K562 (cell line): ENCODE measurements at regions not wholly inside any gene's neighbourhood (a gene's known extent, or its start where the extent isn't known, plus 50 kb on each side); places are given as distances from the start of the nearest gene placed in this dataset.

Source experiments
- BRF2 ChIP-seq: IDR thresholded peaks from 3 replicates; pipeline ENCODE4 v1.6.1; 2011; ENCODE audit warnings: borderline replicate concordance, mild to moderate bottlenecking; ENCODE audit not compliant: insufficient read length, insufficient read depth
- FOXP1 ChIP-seq: sonication (generic); formaldehyde crosslinking; IDR thresholded peaks from 2 replicates; pipeline ENCODE4 v1.8.0; 2022; ENCODE audit warnings: mild to moderate bottlenecking, missing genetic modification reagents
- JUN ChIP-seq, 2 experiments: sonication (generic) in 1 of 2; formaldehyde crosslinking in 1 of 2; IDR thresholded peaks; 2 replicates each; pipeline versions ENCODE4 v1.6.1 to v1.8.0; 2012 to 2022; ENCODE audit warnings: borderline replicate concordance in 2 of 2, mild to moderate bottlenecking in 2 of 2, improper control_type of control experiment in 1 of 2, low read depth in 1 of 2, low read length in 1 of 2, missing genetic modification reagents in 1 of 2
- KAT7 ChIP-seq: sonication (generic); formaldehyde crosslinking; IDR thresholded peaks from 2 replicates; pipeline ENCODE4 v1.8.0; 2022; ENCODE audit warnings: missing genetic modification reagents, mild to moderate bottlenecking, borderline replicate concordance
- MIER1 ChIP-seq: fragments of 450-650 bp; IDR thresholded peaks from 2 replicates; pipeline ENCODE4 v1.6.1; 2016; ENCODE audit warnings: antibody characterized with exemption, mild to moderate bottlenecking, low read depth
- PATZ1 ChIP-seq: fragments of 250-450 bp; sonication (Bioruptor Pico); IDR thresholded peaks from 2 replicates; pipeline ENCODE4 v1.5.0; 2020; ENCODE audit warnings: mild to moderate bottlenecking, borderline replicate concordance
- TAF9B ChIP-seq: fragments of 450-650 bp; IDR thresholded peaks from 2 replicates; pipeline ENCODE4 v1.6.1; 2018; ENCODE audit warnings: mild to moderate bottlenecking; ENCODE audit not compliant: partially characterized antibody
- TRIM28 ChIP-seq: fragments of 450-650 bp; IDR thresholded peaks from 2 replicates; pipeline ENCODE4 v1.6.1; 2017
- TF ChIP-seq, protein P1 (sequence below): IDR thresholded peaks from 3 replicates; pipeline ENCODE4 v1.6.1; 2011; ENCODE audit warnings: borderline replicate concordance, mild to moderate bottlenecking, moderate library complexity; ENCODE audit not compliant: insufficient read length; ENCODE audit errors: extremely low read depth
- TF ChIP-seq, protein P2 (sequence below): fragments of 250-450 bp; sonication (Bioruptor Pico); IDR thresholded peaks from 2 replicates; pipeline ENCODE4 v1.9.0; 2021; ENCODE audit warnings: mild to moderate bottlenecking

GRCh38 chr2:31654241-31654640 lies 73.5 kb upstream of the SRD5A2 start (continued):
- TF ChIP-seq, protein P1, sequence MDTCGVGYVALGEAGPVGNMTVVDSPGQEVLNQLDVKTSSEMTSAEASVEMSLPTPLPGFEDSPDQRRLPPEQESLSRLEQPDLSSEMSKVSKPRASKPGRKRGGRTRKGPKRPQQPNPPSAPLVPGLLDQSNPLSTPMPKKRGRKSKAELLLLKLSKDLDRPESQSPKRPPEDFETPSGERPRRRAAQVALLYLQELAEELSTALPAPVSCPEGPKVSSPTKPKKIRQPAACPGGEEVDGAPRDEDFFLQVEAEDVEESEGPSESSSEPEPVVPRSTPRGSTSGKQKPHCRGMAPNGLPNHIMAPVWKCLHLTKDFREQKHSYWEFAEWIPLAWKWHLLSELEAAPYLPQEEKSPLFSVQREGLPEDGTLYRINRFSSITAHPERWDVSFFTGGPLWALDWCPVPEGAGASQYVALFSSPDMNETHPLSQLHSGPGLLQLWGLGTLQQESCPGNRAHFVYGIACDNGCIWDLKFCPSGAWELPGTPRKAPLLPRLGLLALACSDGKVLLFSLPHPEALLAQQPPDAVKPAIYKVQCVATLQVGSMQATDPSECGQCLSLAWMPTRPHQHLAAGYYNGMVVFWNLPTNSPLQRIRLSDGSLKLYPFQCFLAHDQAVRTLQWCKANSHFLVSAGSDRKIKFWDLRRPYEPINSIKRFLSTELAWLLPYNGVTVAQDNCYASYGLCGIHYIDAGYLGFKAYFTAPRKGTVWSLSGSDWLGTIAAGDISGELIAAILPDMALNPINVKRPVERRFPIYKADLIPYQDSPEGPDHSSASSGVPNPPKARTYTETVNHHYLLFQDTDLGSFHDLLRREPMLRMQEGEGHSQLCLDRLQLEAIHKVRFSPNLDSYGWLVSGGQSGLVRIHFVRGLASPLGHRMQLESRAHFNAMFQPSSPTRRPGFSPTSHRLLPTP: no peak
- TF ChIP-seq TRIM28 (no peak), TAF9B (no peak), FOXP1 (CRISPR knock-in tag) (no peak), JUN (IDR thresholded peaks at IDR 0.05; ENCODE audit: borderline replicate concordance, low read depth, low read length) (no peak), JUN (CRISPR knock-in tag; IDR thresholded peaks at IDR 0.05; ENCODE audit: borderline replicate concordance) (no peak), MIER1 (no peak), PATZ1 (CRISPR knock-in tag) (no peak), KAT7 (no peak), BRF2 (no peak)
- TF ChIP-seq, protein P2, sequence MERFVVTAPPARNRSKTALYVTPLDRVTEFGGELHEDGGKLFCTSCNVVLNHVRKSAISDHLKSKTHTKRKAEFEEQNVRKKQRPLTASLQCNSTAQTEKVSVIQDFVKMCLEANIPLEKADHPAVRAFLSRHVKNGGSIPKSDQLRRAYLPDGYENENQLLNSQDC (CRISPR knock-in tag): no peak
